ENCODE measurements at regions not wholly inside any gene's neighbourhood (a gene's known extent, or its start where the extent isn't known, plus 50 kb on each side); places are given as distances from the start of the nearest gene placed in this dataset.

DNA sequence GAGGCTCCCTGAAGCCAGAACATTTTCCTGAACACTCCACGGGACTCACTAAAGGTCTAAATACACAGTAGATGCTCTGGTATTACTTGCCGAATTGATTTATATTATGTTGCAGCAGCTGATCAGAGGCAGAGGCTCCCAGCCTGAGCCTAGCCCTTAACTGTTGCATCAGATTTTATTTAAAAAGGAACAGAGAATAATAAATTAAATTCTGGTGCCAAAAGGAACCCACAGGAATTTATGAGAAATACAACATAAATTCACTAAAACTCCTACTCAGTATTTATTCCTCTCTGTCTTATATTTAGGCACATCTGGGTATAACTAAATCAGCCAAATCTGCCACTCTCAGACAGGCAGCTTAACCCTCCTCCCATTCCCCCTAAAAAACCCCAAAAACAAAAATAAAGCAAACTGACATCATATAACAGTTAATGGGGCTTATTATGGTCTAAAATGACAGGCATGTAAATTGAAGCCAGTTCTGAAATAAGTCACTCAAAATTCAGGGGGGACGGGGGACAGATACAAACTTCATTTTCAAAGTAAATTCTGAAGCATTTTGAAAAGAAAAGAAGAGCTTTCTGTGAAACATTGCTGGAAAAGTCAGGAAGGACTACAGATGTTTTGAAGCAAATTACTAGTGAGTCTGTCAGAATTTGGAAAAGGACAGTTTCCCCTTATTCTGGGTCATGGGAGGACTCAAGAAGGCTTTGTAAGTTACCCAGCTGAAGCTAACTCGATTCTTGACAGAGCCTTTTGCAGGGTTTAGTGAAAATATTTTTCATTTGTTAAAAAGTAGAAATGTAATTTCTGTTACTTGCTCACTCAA is 53.8 kb upstream of the CORO2B start:
- TF ChIP-seq, protein P1, sequence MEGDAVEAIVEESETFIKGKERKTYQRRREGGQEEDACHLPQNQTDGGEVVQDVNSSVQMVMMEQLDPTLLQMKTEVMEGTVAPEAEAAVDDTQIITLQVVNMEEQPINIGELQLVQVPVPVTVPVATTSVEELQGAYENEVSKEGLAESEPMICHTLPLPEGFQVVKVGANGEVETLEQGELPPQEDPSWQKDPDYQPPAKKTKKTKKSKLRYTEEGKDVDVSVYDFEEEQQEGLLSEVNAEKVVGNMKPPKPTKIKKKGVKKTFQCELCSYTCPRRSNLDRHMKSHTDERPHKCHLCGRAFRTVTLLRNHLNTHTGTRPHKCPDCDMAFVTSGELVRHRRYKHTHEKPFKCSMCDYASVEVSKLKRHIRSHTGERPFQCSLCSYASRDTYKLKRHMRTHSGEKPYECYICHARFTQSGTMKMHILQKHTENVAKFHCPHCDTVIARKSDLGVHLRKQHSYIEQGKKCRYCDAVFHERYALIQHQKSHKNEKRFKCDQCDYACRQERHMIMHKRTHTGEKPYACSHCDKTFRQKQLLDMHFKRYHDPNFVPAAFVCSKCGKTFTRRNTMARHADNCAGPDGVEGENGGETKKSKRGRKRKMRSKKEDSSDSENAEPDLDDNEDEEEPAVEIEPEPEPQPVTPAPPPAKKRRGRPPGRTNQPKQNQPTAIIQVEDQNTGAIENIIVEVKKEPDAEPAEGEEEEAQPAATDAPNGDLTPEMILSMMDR (IDR thresholded peaks at IDR 0.05) = no peak
- no peak for TF ChIP-seq POLR2A (IDR thresholded peaks at IDR 0.05; ENCODE audit: low read length)
